Heart left ventricle (tissue), 16 donors: ENCODE measurements at regions not wholly inside any gene's neighbourhood (a gene's known extent, or its start where the extent isn't known, plus 50 kb on each side); places are given as distances from the start of the nearest gene placed in this dataset.

ENCODE experiments used
- ATAC-seq, 4 donors: fragments of 200-7000 bp; cut with Tn5 transposase; one replicate each; pipeline ENCODE4 v1.9.1; 2020 to 2022; ENCODE audit warnings: moderate library complexity in 4 of 4, mild to moderate bottlenecking in 3 of 4, moderate number of reproducible peaks in 1 of 4
- DNase-seq, 5 donors: peaks; one replicate each; pipeline ENCODE4 v3.0.0-alpha.2; 2020
- H3K27ac ChIP-seq, 12 donors: fragments of 200-600 bp; sonication (generic) in 4 of 12; one replicate each; pipeline versions ENCODE4 v1.5.0 to v1.8.0; 2016 to 2022; ENCODE audit warnings: mild to moderate bottlenecking in 2 of 12
- H3K27me3 ChIP-seq, 9 donors: fragments of 200-600 bp; sonication (generic) in 2 of 9; one replicate each; pipeline versions ENCODE4 v1.5.1 to v1.8.0; 2016 to 2022; ENCODE audit warnings: mild to moderate bottlenecking in 3 of 9
- H3K36me3 ChIP-seq, 9 donors: fragments of 200-600 bp; sonication (generic) in 2 of 9; one replicate each; pipeline versions ENCODE4 v1.5.0 to v1.8.0; 2018 to 2022; ENCODE audit warnings: mild to moderate bottlenecking in 2 of 9
- H3K4me1 ChIP-seq, 12 donors: fragments of 200-600 bp; sonication (generic) in 4 of 12; one replicate each; pipeline versions ENCODE4 v1.5.0 to v1.8.0; 2016 to 2022; ENCODE audit warnings: mild to moderate bottlenecking in 3 of 12
- H3K4me3 ChIP-seq, 12 donors: fragments of 200-600 bp; sonication (generic) in 4 of 12; one replicate each; pipeline versions ENCODE4 v1.5.0 to v1.8.0; 2017 to 2022; ENCODE audit warnings: mild to moderate bottlenecking in 9 of 12, moderate library complexity in 4 of 12
- H3K9me3 ChIP-seq, 12 donors: fragments of 200-600 bp; sonication (generic) in 4 of 12; one replicate each; pipeline versions ENCODE4 v1.5.0 to v1.8.0; 2016 to 2022; ENCODE audit warnings: mild to moderate bottlenecking in 1 of 12
- POLR2A ChIP-seq, 2 donors: fragments of 450-650 bp; IDR thresholded peaks; one replicate each; pipeline ENCODE4 v1.6.1; 2017; ENCODE audit warnings: antibody characterized with exemption in 2 of 2, mild to moderate bottlenecking in 2 of 2, moderate library complexity in 2 of 2
- WGBS, 4 donors: extraction: QIAGEN DNeasy Blood & Tissue Kit in 2 of 4; methylation state at CpG; one replicate each; pipeline versions ENCODE4 v1.1.5 to v1.1.7; 2013 to 2018; 5-methylcytosine and 5-hydroxymethylcytosine counted together
- intact Hi-C, 10 donors: fragments of 100-400 bp; cut with DNase I; formaldehyde crosslinking; loops; one replicate each; pipeline versions ENCODE4 v1.11.1 to v1.14.2; 2022
- TF ChIP-seq, protein P1 (sequence below), 12 donors: fragments of 200-600 bp; sonication (generic) in 4 of 12; IDR thresholded peaks; one replicate each; pipeline versions ENCODE4 v1.5.0 to v1.8.0; 2018 to 2022; ENCODE audit warnings: antibody characterized with exemption in 12 of 12, mild to moderate bottlenecking in 5 of 12
- donor health status: ischemic (EF 13 %, LVEDD 7.1; RV severe dilation, severe dysfunction).
- donor health status: healthy with polysubstance abuse.
- donor health status: DM: no; HTN: yes; CAD: no.
- donor health status: DM: no; HTN: no; CAD: no.
- donor health status: ischemic (EF 25% LVEDD 6.9; RV normal size, moderate dysfunction).
- donor health status: ischemic (EF 25% LVEDD 5.7; RV mildly dilated, moderate dysfunction).
- donor health status: healthy.
- donor health status: DM: yes; HTN: yes; CAD: no.
- donor health status: ischemic (EF 35%, LVEDD 5.7; RV mildly dilated, moderate dysfunction).
- donor health status: nonischemic (EF 11% LVEDD 7.7; RV severe dilation, severe dysfunction).
- donor health status: DM: yes; HTN: yes; CAD: no.
- donor health status: PGD.
- donor health status: ischemic (EF 29% LVEDD 5.4; RV normal size, mild dysfunction).
- donor health status: nonischemic (EF 23%, LVEDD 6.1; RV moderate dilation, normal function).

GRCh38 chr12:102595315-102595714, 115.0 kb upstream of the IGF1 start:
- H3K27ac ChIP-seq, result no peak overlapping the region
- intact Hi-C loops, result no loop called here
- H3K4me3 ChIP-seq, result no peak overlapping the region
- peaks cover 0 to 4% (median 0%) of the 10 kb centered on the region in 12 donors for H3K9me3 ChIP-seq
- H3K27me3 ChIP-seq, result no peaks in the 10 kb centered on the region
- no peak for ATAC-seq
- TF ChIP-seq POLR2A (IDR thresholded peaks at IDR 0.05), result no peak
- TF ChIP-seq, protein P1, sequence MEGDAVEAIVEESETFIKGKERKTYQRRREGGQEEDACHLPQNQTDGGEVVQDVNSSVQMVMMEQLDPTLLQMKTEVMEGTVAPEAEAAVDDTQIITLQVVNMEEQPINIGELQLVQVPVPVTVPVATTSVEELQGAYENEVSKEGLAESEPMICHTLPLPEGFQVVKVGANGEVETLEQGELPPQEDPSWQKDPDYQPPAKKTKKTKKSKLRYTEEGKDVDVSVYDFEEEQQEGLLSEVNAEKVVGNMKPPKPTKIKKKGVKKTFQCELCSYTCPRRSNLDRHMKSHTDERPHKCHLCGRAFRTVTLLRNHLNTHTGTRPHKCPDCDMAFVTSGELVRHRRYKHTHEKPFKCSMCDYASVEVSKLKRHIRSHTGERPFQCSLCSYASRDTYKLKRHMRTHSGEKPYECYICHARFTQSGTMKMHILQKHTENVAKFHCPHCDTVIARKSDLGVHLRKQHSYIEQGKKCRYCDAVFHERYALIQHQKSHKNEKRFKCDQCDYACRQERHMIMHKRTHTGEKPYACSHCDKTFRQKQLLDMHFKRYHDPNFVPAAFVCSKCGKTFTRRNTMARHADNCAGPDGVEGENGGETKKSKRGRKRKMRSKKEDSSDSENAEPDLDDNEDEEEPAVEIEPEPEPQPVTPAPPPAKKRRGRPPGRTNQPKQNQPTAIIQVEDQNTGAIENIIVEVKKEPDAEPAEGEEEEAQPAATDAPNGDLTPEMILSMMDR (IDR thresholded peaks at IDR 0.05), result no peak
- H3K4me1 ChIP-seq, result no peaks in the 10 kb centered on the region
- 85 to 93% (median 89%) methylated on average over 10 of the region's 10 CpGs for WGBS, 4 donors
- H3K36me3 ChIP-seq, result no peaks in the 10 kb centered on the region
- DNase-seq, result no peak

GRCh38 chr12:102593134-102593533, 112.8 kb upstream of the IGF1 start:
- DNase-seq (no peak), ATAC-seq (no peak)
- H3K27me3 ChIP-seq, result no peaks in the 10 kb centered on the region
- WGBS, 4 donors, result 60 to 75% (median 61%) methylated on average over 4 of the region's 4 CpGs
- intact Hi-C loops, result no loop called here
- peaks cover 0 to 7% (median 0%) of the 10 kb centered on the region in 12 donors for H3K9me3 ChIP-seq
- H3K36me3 ChIP-seq, result no peaks in the 10 kb centered on the region
- no peak overlapping the region for H3K27ac ChIP-seq
- no peak for TF ChIP-seq POLR2A (IDR thresholded peaks at IDR 0.05)
- TF ChIP-seq, protein P1 (IDR thresholded peaks at IDR 0.05), result no peak
- H3K4me1 ChIP-seq, result no peaks in the 10 kb centered on the region
- no peak overlapping the region for H3K4me3 ChIP-seq

- Histone ChIP-seq H3K4me1 (no peaks in the 10 kb centered on the region), H3K27ac (no peak overlapping the region), H3K27me3 (no peaks in the 10 kb centered on the region), H3K9me3 (peaks cover 0 to 7% (median 0%) of the 10 kb centered on the region in 12 donors), H3K4me3 (no peak overlapping the region), H3K36me3 (no peaks in the 10 kb centered on the region)
- DNase-seq (no peak), ATAC-seq (no peak)
- intact Hi-C loops, result no loop called here
- WGBS, 4 donors, result 80 to 86% (median 82%) methylated on average over 3 of the region's 3 CpGs
- TF ChIP-seq, protein P1 (IDR thresholded peaks at IDR 0.05), result no peak
- no peak for TF ChIP-seq POLR2A (IDR thresholded peaks at IDR 0.05)
These were observed 111.8 kb upstream of the IGF1 start for GRCh38 chr12:102592134-102592533.

DNA sequence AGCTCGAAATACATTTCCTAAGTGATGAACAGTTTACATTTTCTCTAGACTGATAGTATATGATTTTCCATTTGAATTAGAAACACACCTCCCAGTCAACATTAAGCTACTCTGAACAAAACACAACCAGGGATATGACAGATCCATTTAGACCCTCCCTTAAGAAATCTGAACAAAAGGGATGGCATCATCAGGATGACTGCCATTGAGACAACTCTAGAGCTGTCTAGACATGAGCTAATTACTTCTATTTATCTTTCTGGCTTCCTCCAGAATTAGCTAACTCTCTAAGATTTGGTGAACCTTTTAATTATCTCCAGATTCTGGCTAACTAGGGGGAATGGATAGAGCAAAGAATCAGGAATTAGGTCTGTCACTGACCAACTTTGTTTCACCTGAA, 92.9 kb upstream of the IGF1 start:
- Histone ChIP-seq H3K4me3 (no peak overlapping the region), H3K27ac (no peak overlapping the region), H3K4me1 (no peaks in the 10 kb centered on the region), H3K27me3 (no peaks in the 10 kb centered on the region), H3K36me3 (no peaks in the 10 kb centered on the region), H3K9me3 (no peaks in the 10 kb centered on the region)
- peak in 1 of 4 donors; percentile 73 for ATAC-seq
- 66 to 88% (median 78%) methylated on average over 1 of the region's 1 CpG for WGBS, 4 donors
- TF ChIP-seq, protein P1 (IDR thresholded peaks at IDR 0.05), result no peak
- TF ChIP-seq POLR2A (IDR thresholded peaks at IDR 0.05), result no peak
- DNase-seq, result no peak
- intact Hi-C loops, result no loop called here
